ENCODE measurements at regions not wholly inside any gene's neighbourhood (a gene's known extent, or its start where the extent isn't known, plus 50 kb on each side); places are given as distances from the start of the nearest gene placed in this dataset.

- no peak for DNase-seq (ENCODE audit: low spot score)
- in situ Hi-C loops (cut with MboI; ENCODE audit: low pct_unique_long_range_greater_than_20kb, low sequenced_read_pairs, unreplicated experiment) = no loop called here
- TF ChIP-seq CTCF (IDR thresholded peaks at IDR 0.05; ENCODE audit: extremely low read depth, insufficient read depth, missing control alignments) = no peak
Measured at GRCh38 chr15:94677202-94677790, 445.9 kb downstream of the MCTP2 start.

- TF ChIP-seq CTCF (IDR thresholded peaks at IDR 0.05; ENCODE audit: extremely low read depth, insufficient read depth, missing control alignments) = no peak
- in situ Hi-C loops (cut with MboI; ENCODE audit: low pct_unique_long_range_greater_than_20kb, low sequenced_read_pairs, unreplicated experiment) = no loop called here
- no peak for DNase-seq (ENCODE audit: low spot score)
Measured at GRCh38 chr15:94682171-94682570, 450.8 kb downstream of the MCTP2 start.

- no peak for DNase-seq (ENCODE audit: low spot score)
- no peak for TF ChIP-seq CTCF (IDR thresholded peaks at IDR 0.05; ENCODE audit: extremely low read depth, insufficient read depth, missing control alignments)
- in situ Hi-C loops (cut with MboI; ENCODE audit: low pct_unique_long_range_greater_than_20kb, low sequenced_read_pairs, unreplicated experiment) = no loop called here
Measured at GRCh38 chr15:94683902-94684301, 452.5 kb downstream of the MCTP2 start.

- no peak for TF ChIP-seq CTCF (IDR thresholded peaks at IDR 0.05; ENCODE audit: extremely low read depth, insufficient read depth, missing control alignments)
- in situ Hi-C loops (cut with MboI; ENCODE audit: low pct_unique_long_range_greater_than_20kb, low sequenced_read_pairs, unreplicated experiment) = no loop called here
- DNase-seq (ENCODE audit: low spot score) = no peak
Measured at GRCh38 chr15:94691169-94691568, 459.8 kb downstream of the MCTP2 start.

GRCh38 chr15:94692710-94693109, 461.3 kb downstream of the MCTP2 start:
- in situ Hi-C loops (cut with MboI; ENCODE audit: low pct_unique_long_range_greater_than_20kb, low sequenced_read_pairs, unreplicated experiment) = no loop called here
- no peak for DNase-seq (ENCODE audit: low spot score)
- TF ChIP-seq CTCF (IDR thresholded peaks at IDR 0.05; ENCODE audit: extremely low read depth, insufficient read depth, missing control alignments) = no peak

GRCh38 chr15:94700211-94700610, 468.9 kb downstream of the MCTP2 start:
- no peak for TF ChIP-seq CTCF (IDR thresholded peaks at IDR 0.05; ENCODE audit: extremely low read depth, insufficient read depth, missing control alignments)
- in situ Hi-C loops (cut with MboI; ENCODE audit: low pct_unique_long_range_greater_than_20kb, low sequenced_read_pairs, unreplicated experiment) = no loop called here

More at GRCh38 chr15:94700211-94700610, 468.9 kb downstream of the MCTP2 start:
- DNase-seq (ENCODE audit: low spot score) = no peak
